GM13977 (cell line): ENCODE measurements at regions not wholly inside any gene's neighbourhood (a gene's known extent, or its start where the extent isn't known, plus 50 kb on each side); places are given as distances from the start of the nearest gene placed in this dataset.

Source experiments
- DNase-seq: peaks from one replicate; pipeline ENCODE4 v3.0.0; 2012; ENCODE audit warnings: low spot score
- CTCF ChIP-seq: IDR thresholded peaks from 2 replicates; pipeline ENCODE4 v1.5.1; 2012; ENCODE audit warnings: mild to moderate bottlenecking, control low read depth; ENCODE audit not compliant: insufficient read depth; ENCODE audit errors: extremely low read depth, missing control alignments
- in situ Hi-C: fragments of 300-500 bp; cut with MboI; formaldehyde crosslinking; loops from one replicate; pipeline ENCODE4 v1.12.0; 2022; ENCODE audit warnings: low sequenced_read_pairs, low pct_unique_long_range_greater_than_20kb, mixed read lengths, inconsistent platforms; ENCODE audit not compliant: unreplicated experiment

DNA sequence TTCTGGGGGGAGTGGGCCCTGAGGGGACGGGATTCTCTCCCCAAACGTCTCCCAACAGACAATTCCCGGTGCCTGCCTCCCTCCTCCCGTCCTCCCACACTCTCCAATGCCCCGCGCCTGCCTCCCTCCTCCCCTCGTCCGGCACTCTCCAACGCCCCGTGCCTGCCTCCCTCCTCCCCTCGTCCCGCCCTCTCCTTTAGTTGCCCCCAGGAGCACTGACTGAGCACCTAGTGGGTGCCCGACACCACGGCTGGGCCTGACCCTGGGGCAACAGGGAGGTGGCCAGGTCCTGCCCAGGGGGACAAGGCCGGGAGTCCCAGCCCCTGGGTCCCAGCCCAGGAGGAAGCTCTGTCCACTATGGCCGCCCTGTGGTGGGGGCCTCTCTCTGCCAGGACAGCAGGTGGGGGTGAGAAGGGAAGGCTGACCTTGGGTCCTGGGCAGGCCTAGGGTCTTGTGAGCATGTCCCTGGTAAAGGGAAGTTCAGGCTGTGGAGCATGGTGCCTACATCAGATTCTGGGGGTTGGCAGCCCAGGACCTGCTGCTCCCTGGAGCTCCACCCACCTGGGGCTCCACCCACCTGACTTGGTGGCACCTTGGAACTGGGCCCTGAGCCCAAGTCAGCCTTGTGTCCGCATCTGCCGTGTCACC lies 942.3 kb downstream of the BRD1 start:
- in situ Hi-C loops = no loop called here
- TF ChIP-seq CTCF = no peak

GRCh38 chr22:48884786-48885185 lies 942.9 kb downstream of the BRD1 start:
- in situ Hi-C loops = no loop called here
- no peak for DNase-seq
- no peak for TF ChIP-seq CTCF

More for the DNA sequence above, 942.3 kb downstream of the BRD1 start:
- DNase-seq = no peak

- no peak for TF ChIP-seq CTCF
- no peak for DNase-seq
- in situ Hi-C loops = no loop called here
Measured at GRCh38 chr22:48884324-48884723, 943.3 kb downstream of the BRD1 start.

DNA sequence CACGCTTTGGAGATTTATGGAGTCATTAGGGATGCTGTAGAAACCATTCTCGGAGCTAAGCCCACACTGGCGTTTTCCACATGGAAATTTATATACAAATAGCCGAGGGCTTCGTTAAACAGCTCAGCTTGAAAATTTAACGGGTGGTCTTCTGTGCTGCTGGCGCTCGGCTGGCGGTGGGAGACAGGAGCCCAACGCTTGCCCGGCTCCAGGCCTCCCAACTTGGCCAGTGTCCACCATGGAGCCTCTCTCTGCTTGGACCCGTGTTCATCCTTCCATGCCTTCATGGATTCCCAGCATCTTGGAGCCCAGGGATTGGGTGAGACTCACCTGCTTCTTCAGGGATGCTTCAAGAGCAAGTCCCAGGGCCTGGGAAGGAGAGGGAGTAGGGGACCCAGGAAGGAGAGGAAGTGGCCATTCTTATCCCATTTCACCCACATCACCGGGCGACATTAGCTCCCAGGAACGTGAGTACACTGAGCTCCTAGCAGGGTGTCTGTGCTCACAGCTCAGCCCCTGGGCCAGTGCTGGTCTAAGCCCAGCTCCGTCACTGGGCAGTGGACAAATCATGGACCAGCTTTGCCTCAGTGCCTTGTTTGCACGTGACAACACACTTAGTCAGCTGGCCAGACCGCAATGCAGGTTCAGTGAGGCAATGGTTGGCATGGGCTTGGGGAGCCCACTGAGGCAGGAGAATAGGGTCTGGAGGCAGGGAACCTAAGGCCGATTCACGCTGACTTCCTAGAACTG lies 944.3 kb downstream of the BRD1 start:
- no peak for TF ChIP-seq CTCF
- in situ Hi-C loops = no loop called here
- no peak for DNase-seq

- no peak for TF ChIP-seq CTCF
- in situ Hi-C loops = no loop called here
Measured at GRCh38 chr22:48882636-48883200, 945.0 kb downstream of the BRD1 start.

DNA sequence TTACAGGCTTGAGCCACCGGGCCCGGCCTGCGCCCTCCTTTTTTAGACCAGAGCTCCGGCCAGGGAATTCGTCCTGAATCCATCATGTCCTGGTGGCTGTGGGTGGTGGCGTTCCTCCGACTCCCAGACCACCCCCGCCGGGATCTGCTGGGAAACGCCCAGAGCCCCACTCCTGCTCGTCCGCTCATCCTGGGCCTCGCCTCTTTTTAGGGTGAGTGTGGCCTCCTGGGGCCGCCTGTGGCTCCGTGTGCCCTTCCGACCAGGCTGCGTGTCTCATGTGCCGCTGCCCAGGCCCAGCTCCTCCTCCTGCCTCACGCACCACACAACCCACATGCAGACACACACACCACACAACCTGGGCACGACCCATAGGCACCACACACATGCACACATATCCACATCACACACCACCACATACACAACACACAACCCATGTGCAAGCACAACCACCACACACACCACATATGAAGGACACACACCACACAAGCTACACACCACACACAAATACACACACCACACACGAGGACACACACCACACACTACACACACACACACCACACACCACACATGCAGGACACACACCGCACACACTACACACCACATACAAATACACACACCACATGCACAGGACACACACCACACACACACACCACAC lies 946.2 kb downstream of the BRD1 start:
- TF ChIP-seq CTCF = no peak

More at GRCh38 chr22:48882636-48883200, 945.0 kb downstream of the BRD1 start:
- no peak for DNase-seq

More for the DNA sequence above, 946.2 kb downstream of the BRD1 start:
- in situ Hi-C loops = no loop called here
- DNase-seq = no peak
